Nephron (organoid): ENCODE measurements at regions not wholly inside any gene's neighbourhood (a gene's known extent, or its start where the extent isn't known, plus 50 kb on each side); places are given as distances from the start of the nearest gene placed in this dataset.
A peak's percentile ranks its signal among the peaks of the same experiment; 100 is the strongest.

Source experiments
- H3K27ac Mint-ChIP-seq, 3 experiments: 2 replicates each; pipeline ENCODE4 v1.8.0; 2020; ENCODE audit warnings: mixed read lengths in 3 of 3, mild to moderate bottlenecking in 2 of 3, moderate library complexity in 1 of 3
- H3K27me3 Mint-ChIP-seq: 2 replicates; pipeline ENCODE4 v1.8.0; 2021; ENCODE audit warnings: low read depth, mild to moderate bottlenecking, moderate library complexity, mixed read lengths
- H3K36me3 Mint-ChIP-seq: 2 replicates; pipeline ENCODE4 v1.8.0; 2020; ENCODE audit warnings: low read depth, mixed read lengths
- H3K4me1 Mint-ChIP-seq: 2 replicates; pipeline ENCODE4 v1.8.0; 2020; ENCODE audit warnings: mixed read lengths
- H3K4me3 Mint-ChIP-seq, 3 experiments: 2 replicates each; pipeline ENCODE4 v1.8.0; 2020; ENCODE audit warnings: mild to moderate bottlenecking in 3 of 3, mixed read lengths in 3 of 3, moderate library complexity in 2 of 3
- H3K9me3 Mint-ChIP-seq: 2 replicates; pipeline ENCODE4 v1.8.0; 2020; ENCODE audit warnings: mixed read lengths
- CTCF ChIP-seq, 3 experiments: fragments of 200-600 bp; sonication (generic); IDR thresholded peaks; one replicate each; pipeline ENCODE4 v1.5.0; 2021; ENCODE audit warnings: antibody characterized with exemption in 3 of 3; ENCODE audit not compliant: unreplicated experiment in 3 of 3

GRCh38 chr11:106442032-106442431 lies 364.6 kb downstream of the AASDHPPT start:
- Mint-ChIP-seq H3K4me3 (no peak overlapping the region), H3K27ac (no peak overlapping the region), H3K4me1 (peaks cover 6% of the 10 kb centered on the region), H3K9me3 (no peaks in the 10 kb centered on the region), H3K27me3 (no peaks in the 10 kb centered on the region), H3K36me3 (no peaks in the 10 kb centered on the region)
- no peak for TF ChIP-seq CTCF (IDR thresholded peaks at IDR 0.05; ENCODE audit: unreplicated experiment in 3 of 3)

- TF ChIP-seq CTCF (IDR thresholded peaks at IDR 0.05; ENCODE audit: unreplicated experiment in 3 of 3): no peak
- H3K36me3 Mint-ChIP-seq: no peaks in the 10 kb centered on the region
- peak overlapping the region in 1 of 3 experiments; percentile 8 for H3K27ac Mint-ChIP-seq
- H3K4me3 Mint-ChIP-seq: no peak overlapping the region
- no peaks in the 10 kb centered on the region for H3K9me3 Mint-ChIP-seq
- no peaks in the 10 kb centered on the region for H3K27me3 Mint-ChIP-seq
- H3K4me1 Mint-ChIP-seq: peaks cover 12% of the 10 kb centered on the region
Measured at GRCh38 chr11:106446302-106446701, 368.8 kb downstream of the AASDHPPT start.

GRCh38 chr11:106446955-106447354 lies 369.5 kb downstream of the AASDHPPT start:
- Mint-ChIP-seq H3K4me3 (no peak overlapping the region), H3K27me3 (no peaks in the 10 kb centered on the region), H3K9me3 (no peaks in the 10 kb centered on the region), H3K36me3 (no peaks in the 10 kb centered on the region), H3K4me1 (peaks cover 12% of the 10 kb centered on the region), H3K27ac (peak overlapping the region in 2 of 3 experiments; percentile 3 to 8)
- peak in 1 of 3 experiments; percentile 8 for TF ChIP-seq CTCF (IDR thresholded peaks at IDR 0.05; ENCODE audit: unreplicated experiment in 3 of 3)

GRCh38 chr11:106447631-106448191 lies 370.2 kb downstream of the AASDHPPT start:
- H3K36me3 Mint-ChIP-seq: no peaks in the 10 kb centered on the region
- no peak overlapping the region for H3K27ac Mint-ChIP-seq
- H3K4me1 Mint-ChIP-seq: peaks cover 12% of the 10 kb centered on the region
- no peaks in the 10 kb centered on the region for H3K27me3 Mint-ChIP-seq
- TF ChIP-seq CTCF (IDR thresholded peaks at IDR 0.05; ENCODE audit: unreplicated experiment in 3 of 3): no peak
- no peak overlapping the region for H3K4me3 Mint-ChIP-seq
- peaks cover 4% of the 10 kb centered on the region for H3K9me3 Mint-ChIP-seq

DNA sequence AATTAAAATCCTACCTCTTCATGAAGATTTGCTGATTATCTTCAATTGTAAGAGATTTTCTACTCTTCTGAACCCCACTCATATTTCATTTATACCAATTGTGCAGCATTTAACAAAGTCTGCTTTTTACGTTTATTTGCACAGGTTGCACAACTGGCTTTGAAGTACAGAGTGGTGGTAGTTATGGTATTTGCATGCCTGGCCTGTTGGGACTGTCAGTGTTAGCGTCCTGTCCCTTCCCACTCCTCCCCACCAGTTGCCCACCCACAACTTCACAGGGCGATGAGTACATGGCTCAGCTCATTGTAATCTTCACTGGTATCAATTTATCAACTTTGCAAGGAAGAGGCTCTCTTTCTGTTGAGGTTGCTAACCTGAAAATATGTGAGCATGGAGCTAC lies 372.3 kb downstream of the AASDHPPT start:
- Mint-ChIP-seq H3K4me3 (no peak overlapping the region), H3K27ac (no peak overlapping the region), H3K9me3 (peaks cover 4% of the 10 kb centered on the region), H3K4me1 (peaks cover 12% of the 10 kb centered on the region), H3K36me3 (no peaks in the 10 kb centered on the region), H3K27me3 (no peaks in the 10 kb centered on the region)
- no peak for TF ChIP-seq CTCF (IDR thresholded peaks at IDR 0.05; ENCODE audit: unreplicated experiment in 3 of 3)

DNA sequence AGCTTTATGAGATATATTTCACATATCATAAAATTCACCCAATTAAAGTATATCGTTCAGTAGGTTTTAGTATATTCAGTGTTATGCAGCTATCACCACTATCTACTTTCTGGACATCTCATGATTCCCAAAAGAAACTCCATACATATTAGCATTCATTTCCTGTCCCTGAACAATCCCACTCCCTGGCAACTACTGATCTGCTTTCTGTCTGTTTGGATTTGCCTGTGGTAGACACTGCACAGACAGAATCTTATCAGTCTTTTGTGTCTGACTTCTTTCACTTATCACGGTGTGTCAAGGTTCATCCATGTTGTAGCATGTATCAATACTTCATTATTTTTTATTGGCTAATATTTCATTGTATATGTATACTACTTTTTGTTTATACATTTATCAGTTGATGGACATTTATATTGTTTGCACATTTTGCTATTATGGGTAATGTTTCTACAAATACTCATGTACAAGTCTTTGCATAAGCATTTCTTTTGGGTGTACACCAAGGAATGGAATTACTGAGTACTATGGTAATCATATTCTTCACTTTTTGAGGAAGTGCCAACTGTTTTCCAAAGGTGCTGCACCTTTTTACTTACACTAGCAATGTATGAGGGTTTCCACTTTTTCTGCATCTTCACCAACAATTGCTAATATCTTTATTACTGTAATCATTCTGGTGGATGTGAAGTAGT lies 373.9 kb downstream of the AASDHPPT start:
- H3K4me1 Mint-ChIP-seq: peaks cover 16% of the 10 kb centered on the region
- H3K27me3 Mint-ChIP-seq: no peaks in the 10 kb centered on the region
- no peak for TF ChIP-seq CTCF (IDR thresholded peaks at IDR 0.05; ENCODE audit: unreplicated experiment in 3 of 3)
- H3K27ac Mint-ChIP-seq: no peak overlapping the region
- H3K9me3 Mint-ChIP-seq: peaks cover 8% of the 10 kb centered on the region
- no peak overlapping the region for H3K4me3 Mint-ChIP-seq
- H3K36me3 Mint-ChIP-seq: no peaks in the 10 kb centered on the region
